HG02763 (cell line): ENCODE measurements at regions not wholly inside any gene's neighbourhood (a gene's known extent, or its start where the extent isn't known, plus 50 kb on each side); places are given as distances from the start of the nearest gene placed in this dataset.
A peak's percentile ranks its signal among the peaks of the same experiment; 100 is the strongest.
"Not testable (repeated sequence)": the region's sequence is repeated elsewhere in the genome, so short reads cannot be mapped to it uniquely, and the experiment has no call there.

Experiments
- ATAC-seq: cut with Tn5 transposase; IDR thresholded peaks from one replicate; pipeline ENCODE4 v1.9.1; 2021; ENCODE audit warnings: mild to moderate bottlenecking, moderate library complexity; ENCODE audit not compliant: unreplicated experiment

GRCh38 chr5:8528106-8528505 lies 659.2 kb downstream of the MTRR start:
- ATAC-seq, result no peak

- ATAC-seq, result no peak
Observed at GRCh38 chr5:8538821-8539220, 669.9 kb downstream of the MTRR start.

- ATAC-seq, result no peak
Observed at GRCh38 chr5:8540317-8540716, 671.4 kb downstream of the MTRR start.

GRCh38 chr5:8550921-8551320 lies 682.0 kb downstream of the MTRR start:
- ATAC-seq, result no peak

GRCh38 chr5:8553364-8553763 lies 684.4 kb downstream of the MTRR start:
- no peak for ATAC-seq

- ATAC-seq, result no peak
Observed at GRCh38 chr5:8557728-8558127, 688.8 kb downstream of the MTRR start.

- ATAC-seq, result no peak
Observed at GRCh38 chr5:8560776-8561175, 691.8 kb downstream of the MTRR start.

GRCh38 chr5:8561224-8561840 lies 692.4 kb downstream of the MTRR start:
- no peak for ATAC-seq

GRCh38 chr5:8561854-8562253 lies 692.9 kb downstream of the MTRR start:
- no peak for ATAC-seq

- not testable (repeated sequence) for ATAC-seq
Observed at GRCh38 chr5:8563540-8563939, 694.6 kb downstream of the MTRR start.

- ATAC-seq, result no peak
Observed at GRCh38 chr5:8568858-8569257, 699.9 kb downstream of the MTRR start.

GRCh38 chr5:8570528-8570927 lies 701.6 kb downstream of the MTRR start:
- ATAC-seq, result no peak

- ATAC-seq, result no peak
Observed at GRCh38 chr5:8576178-8576577, 707.2 kb downstream of the MTRR start.

- peak; percentile 63 for ATAC-seq
Observed at GRCh38 chr5:8577792-8578191, 708.8 kb downstream of the MTRR start.

GRCh38 chr5:8580298-8580697 lies 711.4 kb downstream of the MTRR start:
- no peak for ATAC-seq

- no peak for ATAC-seq
Observed at GRCh38 chr5:8581047-8581446, 712.1 kb downstream of the MTRR start.

GRCh38 chr5:8585230-8586018 lies 716.5 kb downstream of the MTRR start:
- ATAC-seq, result no peak

- ATAC-seq, result no peak
Observed at GRCh38 chr5:8590959-8591358, 722.0 kb downstream of the MTRR start.

- ATAC-seq, result no peak
Observed at GRCh38 chr5:8598356-8598755, 729.4 kb downstream of the MTRR start.

- ATAC-seq, result no peak
Observed at GRCh38 chr5:8598996-8599395, 730.0 kb downstream of the MTRR start.

GRCh38 chr5:8600843-8601242 lies 731.9 kb downstream of the MTRR start:
- no peak for ATAC-seq

- no peak for ATAC-seq
Observed at GRCh38 chr5:8601831-8602354, 732.9 kb downstream of the MTRR start.
